OCI-LY1 (cell line): ENCODE measurements at regions not wholly inside any gene's neighbourhood (a gene's known extent, or its start where the extent isn't known, plus 50 kb on each side); places are given as distances from the start of the nearest gene placed in this dataset.

Source experiments
- H2AFZ ChIP-seq: fragments of 200-600 bp; sonication (generic), shearing (Covaris generic); 2 replicates; pipeline ENCODE4 v1.6.0; 2014; ENCODE audit warnings: antibody characterized with exemption, mild to moderate bottlenecking, low read length
- H3F3A ChIP-seq: fragments of 200-600 bp; sonication (generic), shearing (Covaris generic); 2 replicates; pipeline ENCODE4 v1.6.0; 2014; ENCODE audit warnings: mild to moderate bottlenecking, antibody characterized with exemption, low read length, moderate library complexity; ENCODE audit not compliant: insufficient read depth
- H3K27ac ChIP-seq: fragments of 200-600 bp; sonication (generic); 2 replicates; pipeline ENCODE4 v1.5.1; 2014; ENCODE audit warnings: low read length, mixed run types, mild to moderate bottlenecking, low read depth; ENCODE audit not compliant: poor library complexity, severe bottlenecking
- H3K27me3 ChIP-seq: fragments of 200-600 bp; sonication (generic); 2 replicates; pipeline ENCODE4 v1.6.0; 2014; ENCODE audit warnings: antibody characterized with exemption, mild to moderate bottlenecking, low read length, moderate library complexity; ENCODE audit not compliant: insufficient read depth
- H3K36me3 ChIP-seq: fragments of 200-600 bp; sonication (generic); 2 replicates; pipeline ENCODE4 v1.6.1; 2014; ENCODE audit warnings: mild to moderate bottlenecking, antibody characterized with exemption, low read length, moderate library complexity, mixed read lengths; ENCODE audit not compliant: insufficient read depth
- H3K4me1 ChIP-seq: fragments of 200-600 bp; sonication (generic); 2 replicates; pipeline ENCODE4 v1.5.1; 2014; ENCODE audit warnings: mild to moderate bottlenecking, low read length, moderate library complexity; ENCODE audit not compliant: insufficient read depth, severe bottlenecking
- H3K4me2 ChIP-seq: fragments of 200-600 bp; sonication (generic), shearing (Covaris generic); 2 replicates; pipeline ENCODE4 v1.6.1; 2014; ENCODE audit warnings: low read length
- H3K4me3 ChIP-seq: fragments of 200-600 bp; sonication (generic); 2 replicates; pipeline ENCODE4 v1.5.1; 2014; ENCODE audit warnings: low read length, low read depth, mild to moderate bottlenecking, mixed read lengths; ENCODE audit not compliant: poor library complexity, severe bottlenecking
- H3K79me2 ChIP-seq: fragments of 200-600 bp; shearing (Covaris generic); 2 replicates; pipeline ENCODE4 v1.6.1; 2016; ENCODE audit warnings: mixed run types, low read length, mixed read lengths; ENCODE audit not compliant: insufficient read depth
- H3K9ac ChIP-seq: fragments of 200-600 bp; sonication (generic), shearing (Covaris generic); 2 replicates; pipeline ENCODE4 v1.6.1; 2014; ENCODE audit warnings: mild to moderate bottlenecking, low read length, mixed read lengths
- H3K9me2 ChIP-seq: fragments of 200-600 bp; sonication (generic), shearing (Covaris generic); 2 replicates; pipeline ENCODE4 v1.6.1; 2014; ENCODE audit warnings: low read depth, mild to moderate bottlenecking, low read length, mixed read lengths
- H3K9me3 ChIP-seq: fragments of 200-600 bp; shearing (Covaris generic); 2 replicates; pipeline ENCODE4 v1.6.1; 2014; ENCODE audit warnings: low read length, mixed read lengths
- H4K20me1 ChIP-seq: fragments of 200-600 bp; sonication (generic), shearing (Covaris generic); 2 replicates; pipeline ENCODE4 v1.6.0; 2016; ENCODE audit warnings: mild to moderate bottlenecking, low read length; ENCODE audit not compliant: insufficient read depth
- CTCF ChIP-seq: fragments of 200-600 bp; sonication (generic), shearing (Covaris generic); IDR thresholded peaks from 2 replicates; pipeline ENCODE4 v1.5.1; 2017; ENCODE audit warnings: mild to moderate bottlenecking, antibody characterized with exemption, low read length, moderate library complexity, mixed read lengths
- EZH2 ChIP-seq: fragments of 200-600 bp; sonication (generic), shearing (Covaris generic); IDR thresholded peaks from 2 replicates; pipeline ENCODE4 v1.8.0; 2017; ENCODE audit warnings: borderline replicate concordance, mixed run types, mild to moderate bottlenecking, antibody characterized with exemption, low read length, moderate library complexity, mixed read lengths

GRCh38 chr2:192471982-192472381 is 277.2 kb upstream of the TMEFF2 start:
- Histone ChIP-seq H3K36me3 (no peaks in the 10 kb centered on the region), H3K9ac (no peak overlapping the region), H3K9me2 (no peaks in the 10 kb centered on the region), H3K79me2 (no peaks in the 10 kb centered on the region), H2AFZ (no peak overlapping the region), H3K4me1 (no peaks in the 10 kb centered on the region), H3K4me3 (no peak overlapping the region), H3K27ac (no peak overlapping the region), H3K4me2 (no peak overlapping the region), H4K20me1 (no peaks in the 10 kb centered on the region), H3K27me3 (no peaks in the 10 kb centered on the region), H3F3A (no peaks in the 10 kb centered on the region), H3K9me3 (no peaks in the 10 kb centered on the region)
- TF ChIP-seq EZH2 (no peak), CTCF (no peak)

GRCh38 chr2:192469612-192470011 is 274.9 kb upstream of the TMEFF2 start:
- H4K20me1 ChIP-seq: no peaks in the 10 kb centered on the region
- no peaks in the 10 kb centered on the region for H3K36me3 ChIP-seq
- H3K27me3 ChIP-seq: no peaks in the 10 kb centered on the region
- H3K9me2 ChIP-seq: no peaks in the 10 kb centered on the region
- no peaks in the 10 kb centered on the region for H3K79me2 ChIP-seq
- no peak overlapping the region for H3K4me2 ChIP-seq
- TF ChIP-seq CTCF (no peak), EZH2 (no peak)
- H3K4me1 ChIP-seq: no peaks in the 10 kb centered on the region
- no peak overlapping the region for H2AFZ ChIP-seq
- no peak overlapping the region for H3K27ac ChIP-seq
- H3K4me3 ChIP-seq: no peak overlapping the region
- no peaks in the 10 kb centered on the region for H3K9me3 ChIP-seq
- no peaks in the 10 kb centered on the region for H3F3A ChIP-seq
- H3K9ac ChIP-seq: no peak overlapping the region

- no peaks in the 10 kb centered on the region for H3K9me3 ChIP-seq
- H3K79me2 ChIP-seq: no peaks in the 10 kb centered on the region
- H3K9me2 ChIP-seq: no peaks in the 10 kb centered on the region
- no peak overlapping the region for H3K4me3 ChIP-seq
- no peaks in the 10 kb centered on the region for H3K36me3 ChIP-seq
- no peaks in the 10 kb centered on the region for H3F3A ChIP-seq
- H3K4me2 ChIP-seq: no peak overlapping the region
- no peaks in the 10 kb centered on the region for H3K4me1 ChIP-seq
- no peaks in the 10 kb centered on the region for H4K20me1 ChIP-seq
- TF ChIP-seq CTCF (no peak), EZH2 (no peak)
- H2AFZ ChIP-seq: no peak overlapping the region
- H3K27me3 ChIP-seq: no peaks in the 10 kb centered on the region
- H3K9ac ChIP-seq: no peak overlapping the region
- no peak overlapping the region for H3K27ac ChIP-seq
Observed at GRCh38 chr2:192467953-192468660, 273.4 kb upstream of the TMEFF2 start.
